ENCODE measurements at regions not wholly inside any gene's neighbourhood (a gene's known extent, or its start where the extent isn't known, plus 50 kb on each side); places are given as distances from the start of the nearest gene placed in this dataset.

DNA sequence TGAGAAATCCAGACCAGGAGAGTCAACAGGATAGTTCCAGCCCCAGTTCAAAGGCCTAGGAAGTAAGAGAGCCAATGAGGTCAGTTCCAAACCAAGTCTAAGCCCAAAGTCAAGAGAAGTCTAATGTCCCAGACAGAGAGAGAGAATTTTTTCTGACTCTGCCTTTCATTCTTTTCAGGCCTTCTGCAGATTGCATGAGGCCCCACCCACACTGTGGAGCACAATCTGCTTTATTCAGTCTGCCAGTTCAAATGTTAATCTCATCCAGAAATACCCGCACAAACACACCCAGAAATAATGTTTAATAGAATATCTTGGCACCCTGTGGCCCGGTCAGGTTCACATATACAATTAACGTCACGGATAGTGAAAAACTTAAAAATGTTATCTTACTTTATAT, 962.4 kb upstream of the SOX9 start:
- H3K4me3 ChIP-seq (ENCODE audit: control extremely low read depth in 1 of 5, extremely low read depth in 1 of 5, insufficient read depth in 1 of 5, low read depth in 2 of 5, low read length in 4 of 5), result no peak overlapping the region
- no peak overlapping the region for H3K4me3 Mint-ChIP-seq
- no peaks in the 10 kb centered on the region for H3K4me1 Mint-ChIP-seq
- no peak overlapping the region for H3K9ac ChIP-seq (ENCODE audit: low read length)
- TF ChIP-seq EZH2 (IDR thresholded peaks at IDR 0.05; ENCODE audit: borderline replicate concordance, insufficient read depth, low read depth, low read length, poor library complexity, severe bottlenecking), result no peak
- TF ChIP-seq, protein P1, sequence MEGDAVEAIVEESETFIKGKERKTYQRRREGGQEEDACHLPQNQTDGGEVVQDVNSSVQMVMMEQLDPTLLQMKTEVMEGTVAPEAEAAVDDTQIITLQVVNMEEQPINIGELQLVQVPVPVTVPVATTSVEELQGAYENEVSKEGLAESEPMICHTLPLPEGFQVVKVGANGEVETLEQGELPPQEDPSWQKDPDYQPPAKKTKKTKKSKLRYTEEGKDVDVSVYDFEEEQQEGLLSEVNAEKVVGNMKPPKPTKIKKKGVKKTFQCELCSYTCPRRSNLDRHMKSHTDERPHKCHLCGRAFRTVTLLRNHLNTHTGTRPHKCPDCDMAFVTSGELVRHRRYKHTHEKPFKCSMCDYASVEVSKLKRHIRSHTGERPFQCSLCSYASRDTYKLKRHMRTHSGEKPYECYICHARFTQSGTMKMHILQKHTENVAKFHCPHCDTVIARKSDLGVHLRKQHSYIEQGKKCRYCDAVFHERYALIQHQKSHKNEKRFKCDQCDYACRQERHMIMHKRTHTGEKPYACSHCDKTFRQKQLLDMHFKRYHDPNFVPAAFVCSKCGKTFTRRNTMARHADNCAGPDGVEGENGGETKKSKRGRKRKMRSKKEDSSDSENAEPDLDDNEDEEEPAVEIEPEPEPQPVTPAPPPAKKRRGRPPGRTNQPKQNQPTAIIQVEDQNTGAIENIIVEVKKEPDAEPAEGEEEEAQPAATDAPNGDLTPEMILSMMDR (IDR thresholded peaks at IDR 0.05), result no peak
- H3K27me3 ChIP-seq (replicated peaks in 1 of 4; ENCODE audit: control extremely low read depth in 1 of 4, control insufficient read depth in 3 of 4, insufficient read depth in 4 of 4, low read length in 3 of 4), result no peaks in the 10 kb centered on the region
- ATAC-seq (ENCODE audit: low read depth) (no peak), DNase-seq (no peak)
- WGBS (ENCODE audit: insufficient coverage), result 100% methylated on average over 1 of the region's 4 CpGs
- POLR2A ChIA-PET, result no interaction called here
- no peaks in the 10 kb centered on the region for H3K79me2 ChIP-seq (ENCODE audit: control insufficient read depth, insufficient read depth, low read length)
- H3K27me3 Mint-ChIP-seq, result no peaks in the 10 kb centered on the region
- no peaks in the 10 kb centered on the region for H4K20me1 ChIP-seq (ENCODE audit: control insufficient read depth, insufficient read depth, low read length, poor library complexity, severe bottlenecking)
- H3K9me3 ChIP-seq (ENCODE audit: control extremely low read depth in 1 of 3, control insufficient read depth in 2 of 3, insufficient read depth in 1 of 3, low read length in 2 of 3), result no peaks in the 10 kb centered on the region
- intact Hi-C loops (cut with micrococcal nuclease), result no loop called here
- H3K4me1 ChIP-seq (ENCODE audit: control insufficient read depth in 2 of 2, insufficient read depth in 2 of 2, low read length in 2 of 2), result no peaks in the 10 kb centered on the region
- no peak overlapping the region for H3K27ac ChIP-seq (ENCODE audit: low read length in 2 of 2)
- CTCF ChIA-PET, result no interaction called here
- H3K27ac Mint-ChIP-seq, result no peak overlapping the region
- no peaks in the 10 kb centered on the region for H3K36me3 ChIP-seq (replicated peaks in 1 of 2; ENCODE audit: control extremely low read depth in 1 of 2, control insufficient read depth in 1 of 2, extremely low read depth in 1 of 2, insufficient read depth in 2 of 2, low read length in 1 of 2)
- no peak overlapping the region for H3K4me2 ChIP-seq (replicated peaks; ENCODE audit: low read depth, low read length, poor library complexity, severe bottlenecking)
- no peaks in the 10 kb centered on the region for H3K9me3 Mint-ChIP-seq (ENCODE audit: insufficient read depth)
- no peak overlapping the region for H2AFZ ChIP-seq (ENCODE audit: insufficient read depth, low read depth, low read length, poor library complexity, severe bottlenecking)

DNA sequence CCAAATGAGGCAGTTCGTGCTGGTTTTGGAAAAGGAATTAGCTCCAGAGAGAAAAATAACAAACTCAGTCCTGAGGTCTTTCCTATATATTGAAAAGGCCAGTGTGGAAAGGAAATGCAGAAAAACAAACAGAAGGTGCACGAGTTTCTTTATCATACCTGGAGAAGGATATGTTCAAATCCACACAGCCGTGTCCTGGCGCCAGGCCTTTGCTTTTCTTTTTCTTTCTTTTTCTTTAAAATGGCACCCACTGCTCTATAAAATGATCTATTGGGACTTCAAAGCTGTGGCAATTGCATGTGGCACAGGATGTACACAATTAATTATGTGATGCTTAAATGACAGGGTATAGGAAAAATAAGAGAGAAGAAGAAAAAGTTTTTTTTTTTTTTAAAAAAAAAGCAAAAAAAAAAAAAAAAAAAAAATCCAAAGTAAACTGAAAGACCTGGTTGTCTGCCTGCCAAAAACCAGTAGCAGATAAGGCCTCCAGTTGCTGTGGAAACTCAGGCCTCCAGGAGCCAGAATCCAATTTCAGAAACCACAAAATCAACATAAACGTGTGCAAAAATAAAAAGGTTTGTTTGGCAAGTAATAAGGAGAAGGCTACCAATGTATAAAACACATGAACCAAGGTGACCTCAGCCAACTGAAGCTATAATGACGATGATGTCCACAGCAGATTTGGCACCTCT, 957.6 kb upstream of the SOX9 start:
- H3K4me3 Mint-ChIP-seq, result no peak overlapping the region
- ATAC-seq (ENCODE audit: low read depth), result no peak
- Histone ChIP-seq H3K27me3 (replicated peaks in 1 of 4; ENCODE audit: control extremely low read depth in 1 of 4, control insufficient read depth in 3 of 4, insufficient read depth in 4 of 4, low read length in 3 of 4) (no peaks in the 10 kb centered on the region), H3K9me3 (ENCODE audit: control extremely low read depth in 1 of 3, control insufficient read depth in 2 of 3, insufficient read depth in 1 of 3, low read length in 2 of 3) (peaks cover 0 to 2% (median 0%) of the 10 kb centered on the region in 3 donors), H4K20me1 (ENCODE audit: control insufficient read depth, insufficient read depth, low read length, poor library complexity, severe bottlenecking) (no peaks in the 10 kb centered on the region), H3K36me3 (replicated peaks in 1 of 2; ENCODE audit: control extremely low read depth in 1 of 2, control insufficient read depth in 1 of 2, extremely low read depth in 1 of 2, insufficient read depth in 2 of 2, low read length in 1 of 2) (no peaks in the 10 kb centered on the region), H3K4me2 (replicated peaks; ENCODE audit: low read depth, low read length, poor library complexity, severe bottlenecking) (no peak overlapping the region), H3K9ac (ENCODE audit: low read length) (no peak overlapping the region), H3K4me1 (ENCODE audit: control insufficient read depth in 2 of 2, insufficient read depth in 2 of 2, low read length in 2 of 2) (no peaks in the 10 kb centered on the region), H3K4me3 (ENCODE audit: control extremely low read depth in 1 of 5, extremely low read depth in 1 of 5, insufficient read depth in 1 of 5, low read depth in 2 of 5, low read length in 4 of 5) (no peak overlapping the region), H3K27ac (ENCODE audit: low read length in 2 of 2) (no peak overlapping the region), H2AFZ (ENCODE audit: insufficient read depth, low read depth, low read length, poor library complexity, severe bottlenecking) (no peak overlapping the region), H3K79me2 (ENCODE audit: control insufficient read depth, insufficient read depth, low read length) (no peaks in the 10 kb centered on the region)
- ChIA-PET POLR2A (no interaction called here), CTCF (no interaction called here)
- DNase-seq, result no peak
- WGBS (ENCODE audit: insufficient coverage), result 79% methylated on average over 2 of the region's 6 CpGs
- no peak for TF ChIP-seq EZH2 (IDR thresholded peaks at IDR 0.05; ENCODE audit: borderline replicate concordance, insufficient read depth, low read depth, low read length, poor library complexity, severe bottlenecking)
- TF ChIP-seq, protein P1 (IDR thresholded peaks at IDR 0.05), result no peak
- H3K27ac Mint-ChIP-seq, result no peak overlapping the region
- H3K27me3 Mint-ChIP-seq, result no peaks in the 10 kb centered on the region
- intact Hi-C loops (cut with micrococcal nuclease), result no loop called here
- H3K4me1 Mint-ChIP-seq, result no peaks in the 10 kb centered on the region
- H3K9me3 Mint-ChIP-seq (ENCODE audit: insufficient read depth), result no peaks in the 10 kb centered on the region

Measured in B cell (primary cell).